ENCODE measurements at regions not wholly inside any gene's neighbourhood (a gene's known extent, or its start where the extent isn't known, plus 50 kb on each side); places are given as distances from the start of the nearest gene placed in this dataset.

DNA sequence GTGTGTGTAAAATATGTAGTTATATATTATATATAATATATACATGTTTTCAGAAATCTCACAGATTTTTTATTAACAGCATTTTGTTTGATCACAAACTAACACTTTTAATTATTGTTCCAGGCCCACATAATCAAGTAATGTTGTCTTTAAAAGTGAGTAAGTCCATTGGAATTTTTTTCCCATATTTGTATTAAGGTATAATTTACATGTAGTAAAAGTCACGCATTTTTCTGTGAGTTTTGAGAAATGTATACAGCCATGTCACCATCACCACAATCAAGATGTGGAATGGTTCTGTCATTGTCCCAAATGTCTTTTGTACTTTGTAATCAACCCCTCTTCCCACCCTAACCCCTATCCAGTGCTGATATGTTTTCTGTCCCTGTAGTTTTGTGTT, 120.0 kb upstream of the RFC3 start:
- TF ChIP-seq, protein P1, sequence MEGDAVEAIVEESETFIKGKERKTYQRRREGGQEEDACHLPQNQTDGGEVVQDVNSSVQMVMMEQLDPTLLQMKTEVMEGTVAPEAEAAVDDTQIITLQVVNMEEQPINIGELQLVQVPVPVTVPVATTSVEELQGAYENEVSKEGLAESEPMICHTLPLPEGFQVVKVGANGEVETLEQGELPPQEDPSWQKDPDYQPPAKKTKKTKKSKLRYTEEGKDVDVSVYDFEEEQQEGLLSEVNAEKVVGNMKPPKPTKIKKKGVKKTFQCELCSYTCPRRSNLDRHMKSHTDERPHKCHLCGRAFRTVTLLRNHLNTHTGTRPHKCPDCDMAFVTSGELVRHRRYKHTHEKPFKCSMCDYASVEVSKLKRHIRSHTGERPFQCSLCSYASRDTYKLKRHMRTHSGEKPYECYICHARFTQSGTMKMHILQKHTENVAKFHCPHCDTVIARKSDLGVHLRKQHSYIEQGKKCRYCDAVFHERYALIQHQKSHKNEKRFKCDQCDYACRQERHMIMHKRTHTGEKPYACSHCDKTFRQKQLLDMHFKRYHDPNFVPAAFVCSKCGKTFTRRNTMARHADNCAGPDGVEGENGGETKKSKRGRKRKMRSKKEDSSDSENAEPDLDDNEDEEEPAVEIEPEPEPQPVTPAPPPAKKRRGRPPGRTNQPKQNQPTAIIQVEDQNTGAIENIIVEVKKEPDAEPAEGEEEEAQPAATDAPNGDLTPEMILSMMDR (IDR thresholded peaks at IDR 0.05; ENCODE audit: borderline replicate concordance, insufficient read depth, low read depth, low read length): no peak
- H3K4me3 ChIP-seq (ENCODE audit: low read depth, low read length): no peak overlapping the region

DNA sequence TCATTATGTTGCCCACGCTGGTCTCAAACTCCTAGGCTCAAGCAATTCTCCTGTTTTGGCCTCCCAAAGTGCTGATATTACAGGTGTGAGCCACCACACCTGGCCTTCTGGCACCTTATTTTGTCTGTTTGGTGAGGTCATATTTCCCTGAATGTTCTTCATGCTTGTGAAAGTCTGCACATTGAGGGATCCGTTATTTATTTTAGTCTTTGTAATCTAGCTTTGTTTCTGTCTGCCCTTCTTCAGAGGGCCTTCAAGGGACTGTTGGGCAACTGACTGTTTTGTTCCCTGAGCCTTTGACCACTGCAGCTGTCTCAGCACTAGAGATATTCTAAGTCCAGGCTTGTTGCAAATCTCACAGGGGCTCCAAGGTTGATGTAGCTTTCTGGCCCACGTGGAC, 110.5 kb upstream of the RFC3 start:
- TF ChIP-seq, protein P1 (IDR thresholded peaks at IDR 0.05; ENCODE audit: borderline replicate concordance, insufficient read depth, low read depth, low read length): no peak
- no peak overlapping the region for H3K4me3 ChIP-seq (ENCODE audit: low read depth, low read length)

DNA sequence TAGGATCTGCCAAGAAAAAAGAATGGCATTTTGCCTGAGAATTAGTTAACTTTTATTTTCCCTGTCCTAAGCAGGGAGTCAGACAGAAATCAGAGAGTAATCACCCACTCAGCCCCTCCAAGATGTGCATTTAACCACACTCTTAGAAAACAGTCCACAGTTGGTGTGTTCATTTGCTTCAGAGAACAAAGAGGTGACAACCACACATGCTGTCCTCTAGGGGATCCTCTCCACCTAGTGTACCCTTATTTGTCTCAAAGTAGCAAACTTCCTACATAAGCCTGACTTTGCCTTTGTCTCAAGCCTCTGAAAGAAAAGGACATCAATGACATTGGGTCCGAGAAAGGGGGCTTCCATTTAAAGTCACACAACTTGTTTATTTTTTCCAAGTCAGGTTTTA, 107.0 kb upstream of the RFC3 start:
- TF ChIP-seq, protein P1 (IDR thresholded peaks at IDR 0.05; ENCODE audit: borderline replicate concordance, insufficient read depth, low read depth, low read length): no peak
- H3K4me3 ChIP-seq (ENCODE audit: low read depth, low read length): no peak overlapping the region

DNA sequence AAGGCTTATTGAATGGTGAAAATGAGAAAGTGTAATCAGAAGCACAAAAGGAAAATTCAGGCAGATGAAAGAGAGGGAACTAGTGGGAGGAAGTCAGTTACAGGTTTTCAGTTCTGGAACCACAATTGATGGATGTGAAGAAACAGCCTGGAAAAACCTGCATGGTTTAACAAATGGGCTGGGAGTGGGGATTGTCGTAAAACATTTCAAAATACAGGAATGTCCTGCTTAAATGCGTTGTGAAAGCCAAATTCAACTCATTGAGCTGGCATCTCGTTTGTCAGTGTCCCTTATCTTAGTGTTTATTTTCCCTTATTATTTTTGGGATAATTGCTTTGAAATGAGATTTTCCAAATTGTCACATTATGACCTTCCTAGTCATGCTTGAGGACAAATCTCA, 106.5 kb upstream of the RFC3 start:
- H3K4me3 ChIP-seq (ENCODE audit: low read depth, low read length): no peak overlapping the region
- TF ChIP-seq, protein P1 (IDR thresholded peaks at IDR 0.05; ENCODE audit: borderline replicate concordance, insufficient read depth, low read depth, low read length): no peak

DNA sequence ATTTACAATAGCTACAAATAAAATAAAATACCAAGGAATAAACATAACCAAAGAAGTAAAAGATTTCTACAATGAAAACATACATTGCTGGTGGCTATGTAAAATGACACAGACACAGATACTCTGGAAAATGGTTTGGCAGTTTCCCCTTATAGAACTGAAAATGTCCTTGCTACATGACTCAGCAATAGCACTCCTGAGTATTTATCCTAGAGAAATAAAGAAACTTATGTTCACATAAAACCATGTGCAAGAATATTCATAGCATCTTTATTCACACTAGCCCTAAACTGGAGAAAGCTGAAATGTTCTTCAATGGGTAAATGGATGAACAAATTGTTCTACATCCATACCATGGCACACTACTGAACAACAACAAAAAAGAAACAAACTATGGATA, 100.2 kb upstream of the RFC3 start:
- TF ChIP-seq, protein P1 (IDR thresholded peaks at IDR 0.05; ENCODE audit: borderline replicate concordance, insufficient read depth, low read depth, low read length): no peak

DNA sequence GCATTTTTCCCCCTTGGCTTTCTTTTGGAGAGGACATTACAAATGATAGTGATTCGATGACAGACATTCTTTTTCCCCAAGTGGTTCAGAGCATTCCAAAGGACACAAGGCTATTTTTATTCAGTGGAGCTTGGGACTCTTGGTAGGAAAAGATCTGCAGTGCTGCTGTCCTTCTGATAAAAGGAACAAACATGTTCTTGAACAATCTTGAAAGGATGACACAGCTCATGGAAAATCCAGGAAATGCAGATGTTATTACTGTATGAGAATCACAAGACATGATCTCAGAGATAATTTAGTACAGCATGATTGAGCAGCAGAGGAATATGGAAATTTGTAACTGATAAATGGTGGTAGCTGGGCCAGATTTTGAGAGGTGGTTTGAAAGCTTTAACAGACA, 96.2 kb upstream of the RFC3 start:
- no peak overlapping the region for H3K4me3 ChIP-seq (ENCODE audit: low read depth, low read length)
- TF ChIP-seq, protein P1 (IDR thresholded peaks at IDR 0.05; ENCODE audit: borderline replicate concordance, insufficient read depth, low read depth, low read length): no peak

More for the DNA sequence above, 100.2 kb upstream of the RFC3 start:
- no peak overlapping the region for H3K4me3 ChIP-seq (ENCODE audit: low read depth, low read length)

DNA sequence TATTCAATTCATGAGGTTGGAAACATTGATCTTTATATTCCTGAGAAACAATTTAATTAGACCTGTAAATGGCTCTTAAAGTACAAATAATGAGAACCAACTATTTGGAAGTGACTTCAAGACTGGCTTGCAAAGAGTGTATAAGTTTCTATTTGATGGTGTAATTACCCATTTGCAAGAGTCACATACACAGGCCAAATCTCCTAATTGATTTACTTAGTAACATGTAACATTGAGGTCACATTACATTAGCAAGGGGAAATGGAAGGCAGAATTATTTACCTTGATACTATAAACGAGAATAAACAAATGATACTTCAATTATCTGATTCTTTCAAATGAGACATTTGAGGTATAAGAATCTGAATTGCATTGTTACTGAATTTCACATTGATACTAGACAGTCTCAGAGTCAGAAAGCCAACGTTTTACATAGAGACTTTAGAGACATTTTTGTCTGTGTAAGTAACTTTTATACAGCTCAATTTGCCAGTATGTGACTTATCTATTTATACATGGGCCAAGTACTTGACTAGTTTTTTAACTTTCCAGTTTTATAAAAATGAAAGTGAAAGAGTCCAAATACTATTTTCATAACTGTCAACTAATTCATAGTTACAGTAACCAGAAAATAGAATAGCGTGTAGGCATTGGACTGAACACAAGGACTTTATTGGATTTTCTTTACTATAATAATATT, 95.6 kb upstream of the RFC3 start:
- no peak overlapping the region for H3K4me3 ChIP-seq (ENCODE audit: low read depth, low read length)
- TF ChIP-seq, protein P1 (IDR thresholded peaks at IDR 0.05; ENCODE audit: borderline replicate concordance, insufficient read depth, low read depth, low read length): no peak

All from GM12875 (cell line).